ENCODE measurements at regions not wholly inside any gene's neighbourhood (a gene's known extent, or its start where the extent isn't known, plus 50 kb on each side); places are given as distances from the start of the nearest gene placed in this dataset.

- DNase-seq (ENCODE audit: low spot score), result no peak
- ATAC-seq (ENCODE audit: low FRiP score), result no peak
- TF ChIP-seq, protein P1, sequence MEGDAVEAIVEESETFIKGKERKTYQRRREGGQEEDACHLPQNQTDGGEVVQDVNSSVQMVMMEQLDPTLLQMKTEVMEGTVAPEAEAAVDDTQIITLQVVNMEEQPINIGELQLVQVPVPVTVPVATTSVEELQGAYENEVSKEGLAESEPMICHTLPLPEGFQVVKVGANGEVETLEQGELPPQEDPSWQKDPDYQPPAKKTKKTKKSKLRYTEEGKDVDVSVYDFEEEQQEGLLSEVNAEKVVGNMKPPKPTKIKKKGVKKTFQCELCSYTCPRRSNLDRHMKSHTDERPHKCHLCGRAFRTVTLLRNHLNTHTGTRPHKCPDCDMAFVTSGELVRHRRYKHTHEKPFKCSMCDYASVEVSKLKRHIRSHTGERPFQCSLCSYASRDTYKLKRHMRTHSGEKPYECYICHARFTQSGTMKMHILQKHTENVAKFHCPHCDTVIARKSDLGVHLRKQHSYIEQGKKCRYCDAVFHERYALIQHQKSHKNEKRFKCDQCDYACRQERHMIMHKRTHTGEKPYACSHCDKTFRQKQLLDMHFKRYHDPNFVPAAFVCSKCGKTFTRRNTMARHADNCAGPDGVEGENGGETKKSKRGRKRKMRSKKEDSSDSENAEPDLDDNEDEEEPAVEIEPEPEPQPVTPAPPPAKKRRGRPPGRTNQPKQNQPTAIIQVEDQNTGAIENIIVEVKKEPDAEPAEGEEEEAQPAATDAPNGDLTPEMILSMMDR (IDR thresholded peaks at IDR 0.05), result no peak
Measured at GRCh38 chr4:78683352-78683751, 92.8 kb upstream of the BMP2K start.

DNA sequence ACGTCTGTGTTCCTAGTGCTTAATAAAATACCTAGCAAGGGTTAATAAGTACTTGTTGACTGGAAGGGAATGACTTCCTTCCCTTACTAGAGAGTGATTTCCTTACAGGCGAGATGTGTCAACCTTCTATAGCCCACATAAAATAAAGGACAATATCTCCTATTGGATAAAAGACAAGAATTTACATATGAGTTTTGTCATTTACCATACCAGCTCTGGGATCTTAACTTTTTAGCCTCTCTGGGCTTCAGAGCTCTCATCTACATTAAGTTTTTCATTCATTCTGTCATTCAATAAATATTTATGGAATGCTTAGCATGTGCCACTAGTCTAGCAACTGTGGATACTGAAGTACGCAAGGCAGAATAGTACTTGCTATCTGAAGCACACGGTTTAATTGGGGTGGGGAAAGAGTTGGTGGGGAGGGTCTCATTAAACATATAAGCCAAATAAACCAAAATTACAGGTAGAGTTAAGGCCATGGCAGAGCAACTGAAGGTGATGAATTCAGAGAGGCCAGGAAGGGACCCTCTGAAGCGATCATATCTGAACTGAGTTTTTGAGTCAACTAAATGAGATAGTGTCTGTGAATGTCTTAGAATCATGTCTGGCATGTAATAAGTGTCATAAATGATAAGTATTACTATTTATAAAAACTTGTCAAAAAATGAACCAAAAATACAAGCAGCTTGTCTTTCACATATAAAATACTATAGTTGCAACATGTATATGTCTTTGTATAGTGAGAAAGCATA, 91.6 kb upstream of the BMP2K start:
- TF ChIP-seq, protein P1 (IDR thresholded peaks at IDR 0.05), result no peak
- ATAC-seq (ENCODE audit: low FRiP score), result no peak

GRCh38 chr4:78687818-78688217, 88.3 kb upstream of the BMP2K start:
- no peak for DNase-seq (ENCODE audit: low spot score)
- no peak for ATAC-seq (ENCODE audit: low FRiP score)
- TF ChIP-seq, protein P1 (IDR thresholded peaks at IDR 0.05), result no peak

More for the DNA sequence above, 91.6 kb upstream of the BMP2K start:
- no peak for DNase-seq (ENCODE audit: low spot score)

- DNase-seq (ENCODE audit: low spot score) (no peak), ATAC-seq (ENCODE audit: low FRiP score) (no peak)
- TF ChIP-seq, protein P1 (IDR thresholded peaks at IDR 0.05), result no peak
Measured at GRCh38 chr4:78688366-78688765, 87.8 kb upstream of the BMP2K start.

DNA sequence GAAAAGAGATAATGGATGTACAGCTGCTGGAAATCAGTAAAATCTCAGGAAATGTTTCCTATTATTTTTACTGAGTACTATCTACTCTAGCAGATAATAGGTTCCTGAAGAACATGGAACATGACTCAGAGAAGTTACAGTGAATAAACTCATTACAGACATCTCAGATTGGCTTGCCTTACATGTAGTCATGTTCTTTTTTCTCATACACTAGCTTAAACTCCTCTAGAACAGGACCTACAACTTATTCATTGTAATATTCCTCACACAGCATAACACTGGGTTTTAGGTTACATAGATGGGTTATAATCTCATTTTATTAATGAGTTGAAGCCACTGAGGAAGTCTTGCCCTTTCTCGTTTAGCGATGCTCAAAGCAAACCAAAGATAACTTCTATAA, 86.9 kb upstream of the BMP2K start:
- no peak for DNase-seq (ENCODE audit: low spot score)
- TF ChIP-seq, protein P1 (IDR thresholded peaks at IDR 0.05), result no peak
- ATAC-seq (ENCODE audit: low FRiP score), result no peak

DNA sequence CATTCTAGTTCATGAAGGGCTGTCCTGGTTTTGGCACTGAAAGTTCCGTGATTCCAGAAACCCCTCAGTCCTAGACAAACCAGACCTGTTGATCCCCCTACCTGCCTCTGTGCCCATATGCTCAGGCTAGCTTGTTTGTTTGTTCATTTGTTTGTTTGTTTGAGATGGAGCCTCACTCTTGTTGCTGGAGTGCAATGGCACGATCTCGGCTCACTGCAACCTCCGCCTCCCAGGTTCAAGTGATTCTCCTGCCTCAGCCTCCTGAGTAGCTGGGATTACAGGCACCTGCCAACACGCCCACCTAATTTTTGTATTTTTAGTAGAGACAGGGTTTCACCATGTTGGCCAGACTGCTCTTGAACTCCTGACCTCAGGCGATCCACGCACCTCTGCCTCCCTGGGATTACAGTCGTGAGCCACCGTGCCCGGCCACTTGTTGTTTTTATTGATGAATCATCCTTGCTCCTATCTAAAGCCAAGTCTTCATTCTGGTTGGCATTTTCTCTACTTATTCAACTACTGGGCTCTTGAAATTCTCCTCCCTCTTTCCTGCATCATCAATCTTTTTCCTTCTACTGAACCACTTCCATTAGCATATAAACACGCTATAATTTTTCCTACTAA, 86.3 kb upstream of the BMP2K start:
- no peak for ATAC-seq (ENCODE audit: low FRiP score)
- no peak for DNase-seq (ENCODE audit: low spot score)
- TF ChIP-seq, protein P1 (IDR thresholded peaks at IDR 0.05), result no peak

GRCh38 chr4:78691334-78691754, 84.8 kb upstream of the BMP2K start:
- no peak for DNase-seq (ENCODE audit: low spot score)
- ATAC-seq (ENCODE audit: low FRiP score), result no peak
- TF ChIP-seq, protein P1 (IDR thresholded peaks at IDR 0.05), result no peak

All from omental fat pad (tissue), 3 donors.